Upper lobe of left lung (tissue), 6 donors: ENCODE measurements at regions not wholly inside any gene's neighbourhood (a gene's known extent, or its start where the extent isn't known, plus 50 kb on each side); places are given as distances from the start of the nearest gene placed in this dataset.
"Not testable (repeated sequence)": the region's sequence is repeated elsewhere in the genome, so short reads cannot be mapped to it uniquely, and the experiment has no call there.

Experiments used
- ATAC-seq, 2 donors: fragments of 200-7000 bp; cut with Tn5 transposase; one replicate each; pipeline ENCODE4 v1.9.1; 2022; ENCODE audit warnings: mild to moderate bottlenecking in 2 of 2, moderate library complexity in 2 of 2; ENCODE audit not compliant: low FRiP score in 2 of 2
- DNase-seq, 2 donors: peaks; one replicate each; pipeline ENCODE4 v3.0.0-alpha.2; 2019 to 2020
- H3K27ac ChIP-seq, 4 donors: fragments of 200-600 bp; sonication (generic); one replicate each; pipeline ENCODE4 v1.5.1; 2016 to 2019
- H3K27me3 ChIP-seq, 4 donors: fragments of 200-600 bp; sonication (generic); one replicate each; pipeline ENCODE4 v1.5.1; 2017 to 2019
- H3K36me3 ChIP-seq, 4 donors: fragments of 200-600 bp; sonication (generic); one replicate each; pipeline ENCODE4 v1.5.1; 2016 to 2019
- H3K4me1 ChIP-seq, 4 donors: fragments of 200-600 bp; sonication (generic); one replicate each; pipeline ENCODE4 v1.5.1; 2018 to 2019
- H3K4me3 ChIP-seq, 4 donors: fragments of 200-600 bp; sonication (generic); one replicate each; pipeline ENCODE4 v1.5.1; 2017 to 2019; ENCODE audit warnings: mild to moderate bottlenecking in 2 of 4, moderate library complexity in 1 of 4
- H3K9me3 ChIP-seq, 4 donors: fragments of 200-600 bp; sonication (generic); one replicate each; pipeline ENCODE4 v1.5.1; 2018 to 2019
- EP300 ChIP-seq, 4 donors: sonication (generic); formaldehyde crosslinking; IDR thresholded peaks; one replicate each; pipeline ENCODE4 v1.5.1; 2017; ENCODE audit warnings: antibody characterized with exemption in 4 of 4, control low read depth in 2 of 4
- POLR2A ChIP-seq, 4 donors: fragments of 450-650 bp; IDR thresholded peaks; one replicate each; pipeline ENCODE4 v1.5.1; 2016 to 2017; ENCODE audit warnings: antibody characterized with exemption in 4 of 4, mild to moderate bottlenecking in 2 of 4
- POLR2AphosphoS5 ChIP-seq, 2 donors: sonication (generic); formaldehyde crosslinking; IDR thresholded peaks; one replicate each; pipeline ENCODE4 v1.5.1; 2017; ENCODE audit warnings: antibody characterized with exemption in 2 of 2
- WGBS, 2 donors: methylation state at CpG; one replicate each; pipeline ENCODE4 v1.1.5; 2017 to 2018; 5-methylcytosine and 5-hydroxymethylcytosine counted together
- TF ChIP-seq, protein P1 (sequence below), 6 experiments: fragments of 450-650 bp in 4 of 6; fragments of 200-600 bp in 2 of 6; sonication (generic) in 2 of 6; IDR thresholded peaks; one replicate each; pipeline ENCODE4 v1.5.1; 2016 to 2019; ENCODE audit warnings: antibody characterized with exemption in 6 of 6
- donor health status: DM: no; HTN: no; CAD: no; lungs with moderate emphysema.
- donor health status: DM: no; HTN: yes; CAD: no; lungs with severe emphysema.

DNA sequence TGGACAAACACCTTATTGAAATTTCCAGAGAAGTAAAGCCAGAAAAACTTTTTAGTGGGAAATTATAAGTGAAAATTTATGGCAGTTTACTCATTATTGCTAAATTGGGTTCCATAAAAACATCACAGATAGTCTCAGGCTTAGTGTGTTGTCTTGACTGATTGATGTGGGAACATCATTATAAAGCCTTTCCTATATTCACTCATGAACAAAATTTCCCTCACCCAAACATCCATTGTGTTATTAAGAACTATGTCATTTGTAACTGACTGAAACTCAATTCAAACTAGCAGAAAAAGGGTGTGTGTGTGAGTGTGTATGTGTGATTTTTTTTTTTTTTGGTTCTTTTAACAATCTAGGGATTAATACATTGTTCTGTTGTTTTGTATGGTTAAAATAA is 143.7 kb upstream of the SEMA6A start:
- TF ChIP-seq, protein P1, sequence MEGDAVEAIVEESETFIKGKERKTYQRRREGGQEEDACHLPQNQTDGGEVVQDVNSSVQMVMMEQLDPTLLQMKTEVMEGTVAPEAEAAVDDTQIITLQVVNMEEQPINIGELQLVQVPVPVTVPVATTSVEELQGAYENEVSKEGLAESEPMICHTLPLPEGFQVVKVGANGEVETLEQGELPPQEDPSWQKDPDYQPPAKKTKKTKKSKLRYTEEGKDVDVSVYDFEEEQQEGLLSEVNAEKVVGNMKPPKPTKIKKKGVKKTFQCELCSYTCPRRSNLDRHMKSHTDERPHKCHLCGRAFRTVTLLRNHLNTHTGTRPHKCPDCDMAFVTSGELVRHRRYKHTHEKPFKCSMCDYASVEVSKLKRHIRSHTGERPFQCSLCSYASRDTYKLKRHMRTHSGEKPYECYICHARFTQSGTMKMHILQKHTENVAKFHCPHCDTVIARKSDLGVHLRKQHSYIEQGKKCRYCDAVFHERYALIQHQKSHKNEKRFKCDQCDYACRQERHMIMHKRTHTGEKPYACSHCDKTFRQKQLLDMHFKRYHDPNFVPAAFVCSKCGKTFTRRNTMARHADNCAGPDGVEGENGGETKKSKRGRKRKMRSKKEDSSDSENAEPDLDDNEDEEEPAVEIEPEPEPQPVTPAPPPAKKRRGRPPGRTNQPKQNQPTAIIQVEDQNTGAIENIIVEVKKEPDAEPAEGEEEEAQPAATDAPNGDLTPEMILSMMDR (IDR thresholded peaks at IDR 0.05), result no peak
- TF ChIP-seq POLR2A (IDR thresholded peaks at IDR 0.05), result no peak
- no peak for TF ChIP-seq EP300 (IDR thresholded peaks at IDR 0.05)
- no peak for TF ChIP-seq POLR2AphosphoS5 (IDR thresholded peaks at IDR 0.05)
- Histone ChIP-seq H3K27me3 (no peaks in the 10 kb centered on the region), H3K4me1 (no peaks in the 10 kb centered on the region), H3K4me3 (no peak overlapping the region), H3K36me3 (no peaks in the 10 kb centered on the region), H3K9me3 (no peaks in the 10 kb centered on the region), H3K27ac (no peak overlapping the region)
- DNase-seq (no peak), ATAC-seq (no peak)

DNA sequence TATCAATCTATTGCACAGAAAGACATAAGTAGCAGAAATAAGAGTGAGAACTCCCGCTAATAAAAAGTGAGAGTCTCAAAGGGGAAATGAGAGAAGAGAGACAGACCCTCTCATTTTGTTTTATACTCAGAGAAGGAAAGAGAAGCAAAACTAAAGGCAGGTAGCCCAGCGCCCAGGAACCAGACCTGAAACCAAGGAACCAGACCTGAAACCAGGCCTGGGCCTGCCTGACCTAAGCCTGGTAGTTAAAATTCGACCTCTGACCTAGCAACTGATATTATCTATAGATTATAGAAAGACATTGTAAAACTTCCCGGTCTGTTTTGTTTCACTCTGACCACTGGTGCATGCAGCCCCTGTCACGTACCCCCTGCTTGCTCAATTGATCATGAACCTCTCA is 134.5 kb upstream of the SEMA6A start:
- 86% methylated on average over 5 of the region's 5 CpGs for WGBS, 2 donors
- Histone ChIP-seq H3K27ac (no peak overlapping the region), H3K36me3 (no peaks in the 10 kb centered on the region), H3K27me3 (no peaks in the 10 kb centered on the region), H3K4me1 (no peaks in the 10 kb centered on the region), H3K9me3 (no peaks in the 10 kb centered on the region), H3K4me3 (no peak overlapping the region)
- DNase-seq, result no peak
- TF ChIP-seq, protein P1 (IDR thresholded peaks at IDR 0.05), result no peak
- TF ChIP-seq POLR2A (IDR thresholded peaks at IDR 0.05) (no peak), EP300 (IDR thresholded peaks at IDR 0.05) (no peak), POLR2AphosphoS5 (IDR thresholded peaks at IDR 0.05) (no peak)
- no peak for ATAC-seq

DNA sequence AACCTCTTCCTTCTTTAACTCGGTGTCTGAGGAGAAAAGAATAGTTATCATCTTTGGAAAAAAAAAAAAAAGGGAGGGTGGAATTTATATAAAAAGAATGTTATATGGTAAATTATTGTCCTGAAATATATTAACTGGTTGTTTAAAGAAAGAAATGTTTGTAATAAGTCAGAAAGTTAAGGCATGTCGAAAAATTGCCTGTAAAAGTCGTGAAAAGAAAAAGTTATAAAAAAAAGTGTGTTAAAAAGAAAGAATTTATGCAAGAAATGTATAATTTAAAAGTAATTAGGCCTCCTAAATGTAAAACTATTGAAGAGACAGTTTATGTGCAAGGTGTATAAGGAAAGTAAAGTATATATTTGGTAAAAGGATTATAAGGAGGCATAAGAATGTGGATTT is 130.5 kb upstream of the SEMA6A start:
- not testable (repeated sequence) for H3K9me3 ChIP-seq, H3K36me3 ChIP-seq, H3K27me3 ChIP-seq, H3K4me1 ChIP-seq, H3K27ac ChIP-seq, H3K4me3 ChIP-seq, ATAC-seq, DNase-seq
- WGBS, 2 donors, result 89 to 94% methylated on average over 3 of the region's 3 CpGs

DNA sequence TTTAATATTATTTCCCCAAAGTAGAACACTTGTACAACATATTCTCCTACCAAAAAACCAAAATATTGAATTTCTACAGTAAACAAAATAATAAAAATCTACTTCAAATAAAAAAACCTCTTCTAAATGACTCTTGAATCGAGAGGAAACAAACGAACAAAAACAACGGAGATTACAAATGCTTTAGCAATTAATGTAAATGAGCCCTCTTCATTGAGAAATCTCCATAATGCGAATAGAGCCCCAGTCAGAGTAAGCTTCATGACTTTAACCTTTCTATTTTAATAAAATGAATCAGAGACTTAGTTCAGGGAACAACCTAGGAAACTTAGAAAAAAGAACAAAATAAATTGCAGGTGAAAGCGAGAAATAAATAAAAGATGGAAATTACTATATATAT is 129.3 kb upstream of the SEMA6A start:
- H3K9me3 ChIP-seq, result no peaks in the 10 kb centered on the region
- H3K27me3 ChIP-seq, result no peaks in the 10 kb centered on the region
- 89 to 96% methylated on average over 5 of the region's 5 CpGs for WGBS, 2 donors
- H3K36me3 ChIP-seq, result no peaks in the 10 kb centered on the region
- H3K4me1 ChIP-seq, result no peaks in the 10 kb centered on the region
- no peak for TF ChIP-seq POLR2AphosphoS5 (IDR thresholded peaks at IDR 0.05)
- ATAC-seq (no peak), DNase-seq (no peak)
- no peak overlapping the region for H3K4me3 ChIP-seq
- no peak overlapping the region for H3K27ac ChIP-seq

DNA sequence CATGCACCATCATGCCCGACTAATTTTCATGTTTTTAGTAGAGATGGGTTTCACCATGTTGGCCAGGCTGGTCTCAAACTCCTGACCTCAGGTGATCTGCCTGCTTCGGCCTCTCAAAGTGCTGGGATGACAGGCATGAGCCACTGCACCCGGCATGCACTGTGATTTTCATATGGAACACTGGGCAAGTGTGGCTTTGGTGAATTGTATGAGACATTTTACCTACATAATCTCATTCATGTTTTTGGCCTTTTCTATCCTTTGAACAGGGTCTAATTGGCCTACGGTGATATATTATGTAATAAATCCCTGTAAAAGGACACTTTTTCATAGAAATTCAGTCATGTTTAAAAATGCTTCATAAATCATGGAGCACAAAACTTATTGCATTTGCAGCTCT is 128.7 kb upstream of the SEMA6A start:
- TF ChIP-seq POLR2AphosphoS5 (IDR thresholded peaks at IDR 0.05), result no peak
- TF ChIP-seq POLR2A (IDR thresholded peaks at IDR 0.05), result no peak
- TF ChIP-seq, protein P1 (IDR thresholded peaks at IDR 0.05), result no peak
- TF ChIP-seq EP300 (IDR thresholded peaks at IDR 0.05), result no peak
- ATAC-seq (no peak), DNase-seq (no peak)
- Histone ChIP-seq H3K4me3 (no peak overlapping the region), H3K4me1 (no peaks in the 10 kb centered on the region), H3K27ac (no peak overlapping the region), H3K27me3 (no peaks in the 10 kb centered on the region), H3K9me3 (no peaks in the 10 kb centered on the region), H3K36me3 (no peaks in the 10 kb centered on the region)
- 87 to 92% methylated on average over 3 to 4 of the region's 4 CpGs for WGBS, 2 donors

DNA sequence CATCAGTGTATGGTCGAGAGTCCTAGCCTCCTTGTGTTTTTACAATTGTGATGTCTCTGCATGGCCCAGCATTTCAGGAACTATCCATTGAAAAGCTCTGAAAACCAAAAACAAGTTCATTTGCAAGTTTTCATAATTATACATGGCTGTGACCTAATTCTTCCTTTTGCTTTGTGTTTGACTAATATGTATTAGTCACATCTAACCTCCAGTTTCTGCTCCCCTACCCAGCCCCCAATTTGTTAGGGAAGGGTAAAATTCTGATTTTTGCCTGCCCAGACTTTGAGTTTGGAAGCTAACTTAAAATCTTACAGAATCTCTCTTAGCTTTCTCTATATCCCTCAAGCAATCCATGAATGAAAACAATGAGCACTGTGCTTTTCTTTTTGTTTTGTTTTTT is 128.2 kb upstream of the SEMA6A start:
- TF ChIP-seq, protein P1 (IDR thresholded peaks at IDR 0.05), result no peak
- TF ChIP-seq POLR2A (IDR thresholded peaks at IDR 0.05) (no peak), EP300 (IDR thresholded peaks at IDR 0.05) (no peak), POLR2AphosphoS5 (IDR thresholded peaks at IDR 0.05) (no peak)
- WGBS, 2 donors, result 86 to 94% methylated on average over 1 of the region's 1 CpG

More for the DNA sequence above, 128.2 kb upstream of the SEMA6A start:
- Histone ChIP-seq H3K27ac (no peak overlapping the region), H3K4me1 (no peaks in the 10 kb centered on the region), H3K4me3 (no peak overlapping the region), H3K27me3 (no peaks in the 10 kb centered on the region), H3K36me3 (no peaks in the 10 kb centered on the region), H3K9me3 (no peaks in the 10 kb centered on the region)
- DNase-seq, result no peak
- ATAC-seq, result no peak
